HG03175 (cell line): ENCODE measurements at regions not wholly inside any gene's neighbourhood (a gene's known extent, or its start where the extent isn't known, plus 50 kb on each side); places are given as distances from the start of the nearest gene placed in this dataset.

Experiments
- ATAC-seq: cut with Tn5 transposase; IDR thresholded peaks from one replicate; pipeline ENCODE4 v1.9.1; 2021; ENCODE audit warnings: mild to moderate bottlenecking, moderate library complexity; ENCODE audit not compliant: unreplicated experiment

GRCh38 chr2:7950035-7950612 lies 731.7 kb upstream of the ID2 start:
- no peak for ATAC-seq

- no peak for ATAC-seq
Observed at GRCh38 chr2:7951001-7951400, 730.9 kb upstream of the ID2 start.

GRCh38 chr2:7951490-7951889 lies 730.4 kb upstream of the ID2 start:
- ATAC-seq = no peak

GRCh38 chr2:7952046-7952745 lies 729.7 kb upstream of the ID2 start:
- no peak for ATAC-seq

- ATAC-seq = no peak
Observed at GRCh38 chr2:7953195-7953594, 728.7 kb upstream of the ID2 start.

GRCh38 chr2:7954234-7954633 lies 727.6 kb upstream of the ID2 start:
- ATAC-seq = no peak

- no peak for ATAC-seq
Observed at GRCh38 chr2:7956126-7956689, 725.6 kb upstream of the ID2 start.

- ATAC-seq = no peak
Observed at GRCh38 chr2:7961550-7961949, 720.3 kb upstream of the ID2 start.

- no peak for ATAC-seq
Observed at GRCh38 chr2:7962161-7962560, 719.7 kb upstream of the ID2 start.

GRCh38 chr2:7963787-7964186 lies 718.1 kb upstream of the ID2 start:
- ATAC-seq = no peak

- no peak for ATAC-seq
Observed at GRCh38 chr2:7966032-7966431, 715.8 kb upstream of the ID2 start.

- no peak for ATAC-seq
Observed at GRCh38 chr2:7967707-7968405, 714.0 kb upstream of the ID2 start.

- no peak for ATAC-seq
Observed at GRCh38 chr2:7969756-7970515, 711.9 kb upstream of the ID2 start.

- ATAC-seq = no peak
Observed at GRCh38 chr2:7971248-7971647, 710.6 kb upstream of the ID2 start.

- no peak for ATAC-seq
Observed at GRCh38 chr2:7971841-7972240, 710.0 kb upstream of the ID2 start.

GRCh38 chr2:7972670-7973069 lies 709.2 kb upstream of the ID2 start:
- ATAC-seq = no peak

- ATAC-seq = no peak
Observed at GRCh38 chr2:7973801-7974480, 707.9 kb upstream of the ID2 start.

GRCh38 chr2:7974936-7975335 lies 706.9 kb upstream of the ID2 start:
- ATAC-seq = no peak

GRCh38 chr2:7976206-7976605 lies 705.6 kb upstream of the ID2 start:
- ATAC-seq = no peak

- no peak for ATAC-seq
Observed at GRCh38 chr2:7977981-7978380, 703.9 kb upstream of the ID2 start.

GRCh38 chr2:7982054-7982453 lies 699.8 kb upstream of the ID2 start:
- no peak for ATAC-seq
